HS-5 (cell line): ENCODE measurements at regions not wholly inside any gene's neighbourhood (a gene's known extent, or its start where the extent isn't known, plus 50 kb on each side); places are given as distances from the start of the nearest gene placed in this dataset.

ENCODE experiments used
- DNase-seq: peaks from one replicate; pipeline ENCODE4 v3.0.0-alpha.2; 2012; ENCODE audit warnings: low read depth

GRCh38 chr2:209368914-209369313, 54.9 kb upstream of the MAP2 start:
- DNase-seq, result peak; percentile 100

GRCh38 chr2:209369656-209370055, 54.2 kb upstream of the MAP2 start:
- no peak for DNase-seq

- no peak for DNase-seq
These were observed 52.4 kb upstream of the MAP2 start for GRCh38 chr2:209371407-209371806.
